HepG2 (cell line): ENCODE measurements at regions not wholly inside any gene's neighbourhood (a gene's known extent, or its start where the extent isn't known, plus 50 kb on each side); places are given as distances from the start of the nearest gene placed in this dataset.
A peak's percentile ranks its signal among the peaks of the same experiment; 100 is the strongest.

Experiments
- ATAC-seq: fragments of 200-7000 bp; cut with Tn5 transposase; 3 replicates; pipeline ENCODE4 v1.9.1; 2020; ENCODE audit warnings: mild to moderate bottlenecking, moderate library complexity
- BruUV-seq: library from RNA; stranded (reverse); fragments of 400-500 nt; replicated peaks from 2 replicates; lab custom pipeline; 2021; lab: Mats Ljungman, UMichigan
- CTCF ChIA-PET: fragments of 300-600 bp; formaldehyde crosslinking; extraction: SDS; loops from one replicate; lab custom pipeline; 2021; ENCODE audit warnings: low total read pairs, inconsistent platforms, low intra/inter-chr PET ratio; lab: Yijun Ruan, JAX
- POLR2A ChIA-PET: fragments of 350-600 bp; sonication (Branson Sonifier 250); formaldehyde crosslinking; loops from one replicate; lab custom pipeline; 2020; ENCODE audit warnings: antibody characterized with exemption, inconsistent platforms; lab: Yijun Ruan, JAX
- DNase-seq: peaks from one replicate; pipeline ENCODE4 v3.0.0-alpha.2; 2015; ENCODE audit warnings: low spot score
- FAIRE-seq: peaks from 3 replicates; lab custom pipeline; 2011; peaks lifted over from hg19 to GRCh38; lab: Jason Lieb, UNC
- H2AFZ ChIP-seq: one replicate; pipeline ENCODE4 v1.6.1; 2011; ENCODE audit warnings: low read length, inconsistent platforms
- H3K27ac ChIP-seq: fragments of 300-600 bp; 3 replicates; pipeline ENCODE4 v1.8.0; 2011; ENCODE audit warnings: mixed run types, mild to moderate bottlenecking, mixed read lengths, low read length, inconsistent platforms; ENCODE audit not compliant: insufficient read depth; ENCODE audit errors: extremely low read length
- H3K27me3 ChIP-seq, 2 experiments: fragments of 200-600 bp in 1 of 2; 2 replicates in 1 of 2; 3 replicates in 1 of 2; pipeline versions ENCODE4 v1.6.0 to v1.8.0; 2011; ENCODE audit warnings: low read length in 2 of 2, mild to moderate bottlenecking in 2 of 2, moderate library complexity in 2 of 2, inconsistent platforms in 1 of 2; ENCODE audit not compliant: insufficient read depth in 2 of 2, control insufficient read depth in 1 of 2
- H3K36me3 ChIP-seq, 2 experiments: fragments of 200-600 bp in 1 of 2; replicated peaks in 1 of 2; 2 replicates in 1 of 2; 3 replicates in 1 of 2; pipeline versions ENCODE4 v1.5.1 to v1.8.0; 2011; ENCODE audit warnings: low read length in 2 of 2, inconsistent platforms in 1 of 2; ENCODE audit not compliant: insufficient read depth in 2 of 2, control insufficient read depth in 1 of 2
- H3K4me1 ChIP-seq: 2 replicates; pipeline ENCODE4 v1.5.1; 2012; ENCODE audit warnings: low read length, inconsistent platforms; ENCODE audit not compliant: insufficient read depth
- H3K4me2 ChIP-seq: 2 replicates; pipeline ENCODE4 v1.6.0; 2011; ENCODE audit warnings: low read depth, low read length, inconsistent platforms
- H3K4me3 ChIP-seq, 3 experiments: fragments of 200-600 bp in 1 of 3; sonication (generic), shearing (Covaris generic) in 1 of 3; replicated peaks in 1 of 3; 2 replicates each; pipeline ENCODE4 v1.5.1; 2011 to 2016; ENCODE audit warnings: low read length in 3 of 3, inconsistent platforms in 2 of 3, low read depth in 2 of 3, mild to moderate bottlenecking in 2 of 3, control low read depth in 1 of 3, mixed read lengths in 1 of 3; ENCODE audit not compliant: insufficient read depth in 1 of 3
- H3K79me2 ChIP-seq: one replicate; pipeline ENCODE4 v1.6.1; 2011; ENCODE audit warnings: low read length, inconsistent platforms; ENCODE audit not compliant: insufficient read depth
- H3K9ac ChIP-seq: 2 replicates; pipeline ENCODE4 v1.6.0; 2011; ENCODE audit warnings: mild to moderate bottlenecking, low read depth, low read length, inconsistent platforms; ENCODE audit not compliant: insufficient read depth
- H3K9me3 ChIP-seq: 2 replicates; pipeline ENCODE4 v1.5.1; 2012; ENCODE audit warnings: mild to moderate bottlenecking, low read length
- H4K20me1 ChIP-seq: 2 replicates; pipeline ENCODE4 v1.6.0; 2011; ENCODE audit warnings: inconsistent platforms, mild to moderate bottlenecking, low read length, moderate library complexity; ENCODE audit not compliant: insufficient read depth
- CBX5 ChIP-seq: sonication (generic); formaldehyde crosslinking; IDR thresholded peaks from 2 replicates; pipeline ENCODE4 v1.4.0; 2020; ENCODE audit warnings: missing genetic modification reagents, borderline replicate concordance
- GFI1 ChIP-seq: sonication (generic); formaldehyde crosslinking; IDR thresholded peaks from 2 replicates; pipeline ENCODE4 v1.5.0; 2020; ENCODE audit warnings: missing genetic modification reagents, mild to moderate bottlenecking, borderline replicate concordance
- HMG20A ChIP-seq: IDR thresholded peaks from 2 replicates; pipeline ENCODE4 v1.6.1; 2016; ENCODE audit warnings: borderline replicate concordance
- ISL2 ChIP-seq: sonication (generic); formaldehyde crosslinking; IDR thresholded peaks from 2 replicates; pipeline ENCODE4 v1.5.0; 2020; ENCODE audit warnings: missing genetic modification reagents
- JARID2 ChIP-seq: sonication (generic); formaldehyde crosslinking; IDR thresholded peaks from 2 replicates; pipeline ENCODE4 v1.8.1; 2023; ENCODE audit warnings: missing genetic modification reagents, inconsistent platforms; ENCODE audit not compliant: insufficient replicate concordance
- KDM4B ChIP-seq: sonication (generic); formaldehyde crosslinking; IDR thresholded peaks from 2 replicates; pipeline ENCODE4 v1.4.0; 2020; ENCODE audit warnings: missing genetic modification reagents
- KDM6A ChIP-seq: IDR thresholded peaks from 2 replicates; pipeline ENCODE4 v1.6.1; 2016; ENCODE audit warnings: low read depth
- MYNN ChIP-seq: sonication (generic); formaldehyde crosslinking; IDR thresholded peaks from 2 replicates; pipeline ENCODE4 v1.4.0; 2020; ENCODE audit warnings: mild to moderate bottlenecking, low read depth, missing genetic modification reagents
- SAP130 ChIP-seq: IDR thresholded peaks from 2 replicates; pipeline ENCODE4 v1.6.1; 2016; ENCODE audit warnings: low read depth
- SOX5 ChIP-seq: IDR thresholded peaks from 2 replicates; pipeline ENCODE4 v1.6.1; 2016; ENCODE audit warnings: borderline replicate concordance
- SRF ChIP-seq: IDR thresholded peaks from 2 replicates; pipeline ENCODE4 v1.6.1; 2011; ENCODE audit warnings: mild to moderate bottlenecking, low read depth, low read length, moderate library complexity
- TBX3 ChIP-seq: fragments of 450-650 bp; IDR thresholded peaks from 2 replicates; pipeline ENCODE4 v1.6.1; 2017; ENCODE audit warnings: antibody characterized with exemption, mild to moderate bottlenecking, inconsistent platforms, borderline replicate concordance
- XBP1 ChIP-seq: sonication (generic); formaldehyde crosslinking; IDR thresholded peaks from 2 replicates; pipeline ENCODE4 v1.5.0; 2020; ENCODE audit warnings: missing genetic modification reagents
- ZC3H13 ChIP-seq: sonication (generic); formaldehyde crosslinking; IDR thresholded peaks from 2 replicates; pipeline ENCODE4 v1.8.1; 2023; ENCODE audit warnings: mild to moderate bottlenecking, missing genetic modification reagents, moderate library complexity
- ZNF34 ChIP-seq: sonication (generic); formaldehyde crosslinking; IDR thresholded peaks from 2 replicates; pipeline ENCODE4 v1.4.0; 2020; ENCODE audit warnings: mild to moderate bottlenecking, missing genetic modification reagents, borderline replicate concordance
- ZNF367 ChIP-seq: sonication (generic); formaldehyde crosslinking; IDR thresholded peaks from 2 replicates; pipeline ENCODE4 v1.4.0; 2020; ENCODE audit warnings: missing genetic modification reagents, borderline replicate concordance
- ZNF703 ChIP-seq: sonication (generic); formaldehyde crosslinking; IDR thresholded peaks from 2 replicates; pipeline ENCODE4 v1.5.1; 2020; ENCODE audit warnings: missing genetic modification reagents, mild to moderate bottlenecking, moderate library complexity, borderline replicate concordance
- WGBS: methylation state at CpG from one replicate; pipeline ENCODE4 v1.1.6; 2017; ENCODE audit warnings: low lambda C conversion rate; 5-methylcytosine and 5-hydroxymethylcytosine counted together
- in situ Hi-C: cut with HindIII; loops from 2 replicates; pipeline ENCODE4 v1.10.0; 2017; ENCODE audit warnings: low pct_unique_long_range_greater_than_20kb; ENCODE audit not compliant: extremely low pct_ligation_motif_present
- intact Hi-C: fragments of 100-400 bp; cut with micrococcal nuclease; formaldehyde crosslinking; loops from one replicate; pipeline ENCODE4 v1.10.0; 2022; ENCODE audit not compliant: unreplicated experiment
- TF ChIP-seq, protein P1 (sequence below): sonication (generic); formaldehyde crosslinking; IDR thresholded peaks from 2 replicates; pipeline ENCODE4 v1.4.0; 2020; ENCODE audit warnings: missing genetic modification reagents, low read depth, mild to moderate bottlenecking, borderline replicate concordance
- TF ChIP-seq, protein P2 (sequence below): sonication (generic); formaldehyde crosslinking; IDR thresholded peaks from 2 replicates; pipeline ENCODE4 v1.4.0; 2020; ENCODE audit warnings: mild to moderate bottlenecking, missing genetic modification reagents
- TF ChIP-seq, protein P3 (sequence below): IDR thresholded peaks from 2 replicates; pipeline ENCODE4 v1.4.0; 2020; ENCODE audit warnings: mild to moderate bottlenecking, missing genetic modification reagents

DNA sequence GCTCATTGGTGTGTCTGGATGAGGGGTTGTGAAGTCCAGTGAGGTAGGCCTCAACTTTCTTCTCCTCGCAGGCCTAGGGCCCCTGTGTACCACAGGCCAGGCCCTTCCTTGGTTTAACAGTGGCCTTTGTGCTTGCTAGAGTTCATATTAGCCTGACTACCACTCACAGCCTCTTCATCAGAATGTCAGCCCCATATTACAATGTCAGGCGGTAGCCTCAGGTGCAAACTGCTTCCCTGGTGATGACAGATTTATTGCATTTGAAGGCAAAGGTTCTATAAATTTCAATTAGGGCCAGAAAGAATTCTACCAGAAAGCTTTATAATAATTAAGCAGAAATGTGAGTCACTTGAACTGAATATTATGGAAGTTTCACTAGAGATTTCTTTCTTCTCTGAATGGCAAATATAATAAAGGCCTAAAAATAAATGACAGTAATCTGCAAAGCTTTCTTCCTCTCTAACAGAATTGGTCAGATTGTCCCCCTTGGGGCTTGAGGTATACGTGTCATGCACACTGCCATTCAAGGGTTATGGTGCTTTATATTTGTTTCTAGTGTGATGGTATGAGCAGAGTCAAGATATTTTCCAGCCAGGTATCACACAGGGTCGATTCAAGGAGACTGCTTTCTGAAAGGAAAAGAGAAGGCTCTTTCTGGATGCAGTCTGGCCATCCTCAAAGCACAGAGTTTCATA is 210.3 kb downstream of the CWF19L2 start (continued):
- TF ChIP-seq, protein P1, sequence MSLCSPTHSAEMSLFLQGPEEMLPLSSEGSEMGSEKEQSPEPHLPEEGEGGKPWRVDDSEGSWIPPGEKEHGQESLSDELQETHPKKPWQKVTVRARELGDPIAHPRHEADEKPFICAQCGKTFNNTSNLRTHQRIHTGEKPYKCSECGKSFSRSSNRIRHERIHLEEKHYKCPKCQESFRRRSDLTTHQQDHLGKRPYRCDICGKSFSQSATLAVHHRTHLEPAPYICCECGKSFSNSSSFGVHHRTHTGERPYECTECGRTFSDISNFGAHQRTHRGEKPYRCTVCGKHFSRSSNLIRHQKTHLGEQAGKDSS (CRISPR knock-in tag): no peak
- TF ChIP-seq ZNF34 (CRISPR knock-in tag): no peak
- no peak for TF ChIP-seq KDM4B (CRISPR knock-in tag)
- no peak for TF ChIP-seq ZNF367 (CRISPR knock-in tag)
- TF ChIP-seq, all 625 proteins: peak for 0

DNA sequence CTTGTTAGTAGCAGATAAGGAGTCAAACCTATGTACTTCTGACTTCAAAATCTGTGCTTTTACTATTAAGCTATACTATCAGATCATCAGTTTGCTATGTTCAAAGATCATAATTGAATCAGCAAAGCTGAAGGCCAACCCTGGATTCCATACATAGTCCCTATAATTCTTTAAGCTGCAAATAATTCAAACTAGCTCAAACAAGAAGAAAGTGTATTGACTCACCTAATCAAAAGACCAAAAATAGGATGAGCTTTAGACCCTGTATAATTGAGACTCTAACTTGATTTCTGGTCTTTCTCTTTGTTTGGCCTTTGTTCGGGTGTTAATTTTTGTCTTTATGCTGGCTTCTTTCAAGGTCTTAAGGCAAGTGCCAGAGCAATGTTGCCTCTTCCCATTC is 213.7 kb downstream of the CWF19L2 start:
- Histone ChIP-seq H3K79me2 (no peaks in the 10 kb centered on the region), H3K4me3 (no peak overlapping the region), H3K36me3 (no peaks in the 10 kb centered on the region), H2AFZ (no peak overlapping the region), H3K27me3 (no peaks in the 10 kb centered on the region), H4K20me1 (no peaks in the 10 kb centered on the region), H3K27ac (peak overlapping the region; percentile 39), H3K9ac (no peak overlapping the region), H3K4me2 (no peak overlapping the region; the same call in 1 of the 2 replicates), H3K9me3 (no peaks in the 10 kb centered on the region), H3K4me1 (peaks cover 27% of the 10 kb centered on the region)
- 8% methylated on average over 1 of the region's 1 CpG for WGBS
- ChIA-PET POLR2A (no interaction called here), CTCF (no interaction called here)
- in situ Hi-C loops (no loop called here), intact Hi-C loops (no loop called here)
- FAIRE-seq (no peak), ATAC-seq (peak; percentile 88), DNase-seq (peak; percentile 59)
- BruUV-seq: no TSS peak
- peak; percentile 72 for TF ChIP-seq GFI1 (CRISPR knock-in tag)
- TF ChIP-seq ISL2 (CRISPR knock-in tag): 0 out of 2 replicates have a peak, but pooled peaks have one; percentile 20
- no peak for TF ChIP-seq KDM6A (CRISPR knock-in tag)
- TF ChIP-seq JARID2 (CRISPR knock-in tag): no peak
- TF ChIP-seq, protein P2, sequence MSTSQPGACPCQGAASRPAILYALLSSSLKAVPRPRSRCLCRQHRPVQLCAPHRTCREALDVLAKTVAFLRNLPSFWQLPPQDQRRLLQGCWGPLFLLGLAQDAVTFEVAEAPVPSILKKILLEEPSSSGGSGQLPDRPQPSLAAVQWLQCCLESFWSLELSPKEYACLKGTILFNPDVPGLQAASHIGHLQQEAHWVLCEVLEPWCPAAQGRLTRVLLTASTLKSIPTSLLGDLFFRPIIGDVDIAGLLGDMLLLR (CRISPR knock-in tag): no peak
- TF ChIP-seq ZC3H13 (CRISPR knock-in tag): no peak
- no peak for TF ChIP-seq CBX5 (CRISPR knock-in tag)
- no peak for TF ChIP-seq SAP130 (CRISPR knock-in tag)
- no peak for TF ChIP-seq MYNN (CRISPR knock-in tag)
- TF ChIP-seq SRF: no peak
- TF ChIP-seq XBP1 (CRISPR knock-in tag): no peak
- 0 out of 2 replicates have a peak, but pooled peaks have one; percentile 13 for TF ChIP-seq TBX3
- TF ChIP-seq ZNF703 (CRISPR knock-in tag): no peak
- TF ChIP-seq, protein P3, sequence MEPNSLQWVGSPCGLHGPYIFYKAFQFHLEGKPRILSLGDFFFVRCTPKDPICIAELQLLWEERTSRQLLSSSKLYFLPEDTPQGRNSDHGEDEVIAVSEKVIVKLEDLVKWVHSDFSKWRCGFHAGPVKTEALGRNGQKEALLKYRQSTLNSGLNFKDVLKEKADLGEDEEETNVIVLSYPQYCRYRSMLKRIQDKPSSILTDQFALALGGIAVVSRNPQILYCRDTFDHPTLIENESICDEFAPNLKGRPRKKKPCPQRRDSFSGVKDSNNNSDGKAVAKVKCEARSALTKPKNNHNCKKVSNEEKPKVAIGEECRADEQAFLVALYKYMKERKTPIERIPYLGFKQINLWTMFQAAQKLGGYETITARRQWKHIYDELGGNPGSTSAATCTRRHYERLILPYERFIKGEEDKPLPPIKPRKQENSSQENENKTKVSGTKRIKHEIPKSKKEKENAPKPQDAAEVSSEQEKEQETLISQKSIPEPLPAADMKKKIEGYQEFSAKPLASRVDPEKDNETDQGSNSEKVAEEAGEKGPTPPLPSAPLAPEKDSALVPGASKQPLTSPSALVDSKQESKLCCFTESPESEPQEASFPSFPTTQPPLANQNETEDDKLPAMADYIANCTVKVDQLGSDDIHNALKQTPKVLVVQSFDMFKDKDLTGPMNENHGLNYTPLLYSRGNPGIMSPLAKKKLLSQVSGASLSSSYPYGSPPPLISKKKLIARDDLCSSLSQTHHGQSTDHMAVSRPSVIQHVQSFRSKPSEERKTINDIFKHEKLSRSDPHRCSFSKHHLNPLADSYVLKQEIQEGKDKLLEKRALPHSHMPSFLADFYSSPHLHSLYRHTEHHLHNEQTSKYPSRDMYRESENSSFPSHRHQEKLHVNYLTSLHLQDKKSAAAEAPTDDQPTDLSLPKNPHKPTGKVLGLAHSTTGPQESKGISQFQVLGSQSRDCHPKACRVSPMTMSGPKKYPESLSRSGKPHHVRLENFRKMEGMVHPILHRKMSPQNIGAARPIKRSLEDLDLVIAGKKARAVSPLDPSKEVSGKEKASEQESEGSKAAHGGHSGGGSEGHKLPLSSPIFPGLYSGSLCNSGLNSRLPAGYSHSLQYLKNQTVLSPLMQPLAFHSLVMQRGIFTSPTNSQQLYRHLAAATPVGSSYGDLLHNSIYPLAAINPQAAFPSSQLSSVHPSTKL (CRISPR knock-in tag): 0 out of 2 replicates have a peak, but pooled peaks have one; percentile 14
- no peak for TF ChIP-seq HMG20A (CRISPR knock-in tag)
- peak; percentile 46; the same call in 1 of the 2 replicates for TF ChIP-seq SOX5 (CRISPR knock-in tag)
